ENCODE measurements at regions not wholly inside any gene's neighbourhood (a gene's known extent, or its start where the extent isn't known, plus 50 kb on each side); places are given as distances from the start of the nearest gene placed in this dataset.

DNA sequence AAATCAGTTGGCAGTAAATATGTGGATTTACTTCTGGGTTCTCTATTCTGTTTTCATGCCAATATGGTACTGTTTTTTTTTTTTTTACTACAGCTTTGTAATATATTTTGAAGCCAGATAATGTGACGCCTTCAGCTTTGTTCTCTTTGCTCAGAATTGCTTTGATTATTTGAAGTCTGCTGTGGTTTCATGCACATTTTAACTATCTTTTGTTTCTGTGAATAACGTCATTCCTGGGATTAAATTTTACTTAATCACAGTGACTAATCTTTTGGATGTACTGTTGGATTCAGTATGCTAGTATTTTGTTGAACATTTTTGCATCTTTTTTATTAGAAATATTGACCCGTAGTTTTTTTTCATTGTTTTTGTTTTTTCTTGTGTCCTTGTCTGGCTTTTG lies 576.5 kb downstream of the ZNF385D start (continued):
- TF ChIP-seq ZBTB11 (tag by site-specific recombination; conservative IDR thresholded peaks at IDR 0.05; ENCODE audit: low read depth) (no peak), ZNF175 (tag by site-specific recombination; IDR thresholded peaks at IDR 0.05) (no peak), ZNF626 (tag by site-specific recombination; IDR thresholded peaks at IDR 0.05) (no peak), ZNF174 (tag by site-specific recombination; IDR thresholded peaks at IDR 0.05) (no peak)

DNA sequence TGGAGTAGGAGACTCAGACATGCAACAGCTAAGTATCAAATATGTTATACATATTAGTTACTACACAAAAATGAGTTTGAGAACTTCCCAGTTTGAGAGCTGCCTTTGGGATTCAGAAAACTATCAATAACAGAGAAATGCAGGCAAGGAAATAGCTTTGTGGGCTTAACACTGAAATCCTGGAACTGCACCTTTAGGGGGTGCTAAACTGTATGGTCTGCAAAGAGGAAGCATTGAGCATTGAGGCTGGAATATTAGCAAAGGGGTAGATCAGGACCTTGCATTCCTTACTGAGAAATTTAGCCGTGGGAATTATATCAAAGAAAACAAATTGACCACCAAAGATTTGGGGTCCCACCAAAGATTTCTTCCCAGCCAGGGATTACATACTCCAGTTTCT lies 580.0 kb downstream of the ZNF385D start:
- ChIA-PET POLR2A (no interaction called here), CTCF (interaction anchor here (0.9 to 1.1 kb wide), 3 partner anchors 14 to 201 kb away, joined by 3 to 4 read pairs (median 4); no protein-coding TSS in a partner anchor)
- Histone ChIP-seq H3K4me3 (ENCODE audit: low read depth, low read length) (no peak overlapping the region), H3K27ac (ENCODE audit: extremely low read depth, low read depth, low read length) (no peak overlapping the region), H3K36me3 (ENCODE audit: control insufficient read depth in 2 of 2, insufficient read depth in 1 of 2, low read length in 2 of 2) (no peaks in the 10 kb centered on the region), H3K4me1 (ENCODE audit: control insufficient read depth, insufficient read depth, low read length) (no peaks in the 10 kb centered on the region), H3K9me3 (ENCODE audit: control insufficient read depth, insufficient read depth, low read depth, low read length) (no peaks in the 10 kb centered on the region)
- TF ChIP-seq ZBTB21 (tag by site-specific recombination; IDR thresholded peaks at IDR 0.05): no peak
- no peak for TF ChIP-seq ZXDB (tag by site-specific recombination; IDR thresholded peaks at IDR 0.05)
- no peak for TF ChIP-seq ZNF335 (tag by site-specific recombination; conservative IDR thresholded peaks at IDR 0.05)
- TF ChIP-seq ZNF274 (IDR thresholded peaks at IDR 0.05; ENCODE audit: low read length): no peak
- TF ChIP-seq ZNF274 (tag by site-specific recombination; IDR thresholded peaks at IDR 0.05; ENCODE audit: borderline replicate concordance): no peak

DNA sequence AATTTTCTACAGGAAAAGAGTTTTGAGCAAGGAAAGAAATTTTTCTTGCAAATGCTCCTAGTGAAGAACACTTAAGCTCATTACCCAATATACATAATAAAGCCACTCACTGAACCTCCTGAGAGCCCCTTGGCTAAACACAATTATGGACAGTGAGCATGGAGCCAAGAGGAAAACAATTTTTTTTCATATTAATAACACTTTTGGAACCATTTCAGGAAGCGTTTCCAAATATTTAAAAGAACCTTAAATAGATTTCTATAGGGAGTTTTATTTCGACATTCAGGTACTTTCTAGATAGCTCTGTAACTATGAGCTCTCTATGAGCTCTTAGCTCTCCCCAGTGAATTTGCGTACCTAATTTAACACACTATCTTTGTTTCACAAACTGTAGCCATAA lies 581.1 kb downstream of the ZNF385D start:
- ChIA-PET POLR2A (no interaction called here), CTCF (interaction anchor here (1.1 kb wide), 1 partner anchor 13 kb away, joined by 4 read pairs; no protein-coding TSS in a partner anchor)
- H3K36me3 ChIP-seq (ENCODE audit: control insufficient read depth in 2 of 2, insufficient read depth in 1 of 2, low read length in 2 of 2): no peaks in the 10 kb centered on the region
- no peaks in the 10 kb centered on the region for H3K4me1 ChIP-seq (ENCODE audit: control insufficient read depth, insufficient read depth, low read length)
- TF ChIP-seq ZNF24 (tag by site-specific recombination; IDR thresholded peaks at IDR 0.05) (no peak), KLF7 (tag by site-specific recombination; IDR thresholded peaks at IDR 0.05; ENCODE audit: borderline replicate concordance) (no peak), GFI1B (tag by site-specific recombination; IDR thresholded peaks at IDR 0.05) (no peak), GLIS2 (tag by site-specific recombination; IDR thresholded peaks at IDR 0.05) (no peak), ZNF221 (tag by site-specific recombination; IDR thresholded peaks at IDR 0.05; ENCODE audit: borderline replicate concordance) (no peak)
- H3K9me3 ChIP-seq (ENCODE audit: control insufficient read depth, insufficient read depth, low read depth, low read length): no peaks in the 10 kb centered on the region
- no peak overlapping the region for H3K4me3 ChIP-seq (ENCODE audit: low read depth, low read length)
- H3K27ac ChIP-seq (ENCODE audit: extremely low read depth, low read depth, low read length): no peak overlapping the region

GRCh38 chr3:21168471-21168870 lies 582.5 kb downstream of the ZNF385D start:
- ChIA-PET CTCF (no interaction called here), POLR2A (no interaction called here)
- Histone ChIP-seq H3K36me3 (ENCODE audit: control insufficient read depth in 2 of 2, insufficient read depth in 1 of 2, low read length in 2 of 2) (no peaks in the 10 kb centered on the region), H3K9me3 (ENCODE audit: control insufficient read depth, insufficient read depth, low read depth, low read length) (no peaks in the 10 kb centered on the region), H3K4me1 (ENCODE audit: control insufficient read depth, insufficient read depth, low read length) (no peaks in the 10 kb centered on the region), H3K4me3 (ENCODE audit: low read depth, low read length) (no peak overlapping the region), H3K27ac (ENCODE audit: extremely low read depth, low read depth, low read length) (no peak overlapping the region)
- TF ChIP-seq ZNF654 (tag by site-specific recombination; IDR thresholded peaks at IDR 0.05; ENCODE audit: low read depth): no peak
- TF ChIP-seq, protein P1, sequence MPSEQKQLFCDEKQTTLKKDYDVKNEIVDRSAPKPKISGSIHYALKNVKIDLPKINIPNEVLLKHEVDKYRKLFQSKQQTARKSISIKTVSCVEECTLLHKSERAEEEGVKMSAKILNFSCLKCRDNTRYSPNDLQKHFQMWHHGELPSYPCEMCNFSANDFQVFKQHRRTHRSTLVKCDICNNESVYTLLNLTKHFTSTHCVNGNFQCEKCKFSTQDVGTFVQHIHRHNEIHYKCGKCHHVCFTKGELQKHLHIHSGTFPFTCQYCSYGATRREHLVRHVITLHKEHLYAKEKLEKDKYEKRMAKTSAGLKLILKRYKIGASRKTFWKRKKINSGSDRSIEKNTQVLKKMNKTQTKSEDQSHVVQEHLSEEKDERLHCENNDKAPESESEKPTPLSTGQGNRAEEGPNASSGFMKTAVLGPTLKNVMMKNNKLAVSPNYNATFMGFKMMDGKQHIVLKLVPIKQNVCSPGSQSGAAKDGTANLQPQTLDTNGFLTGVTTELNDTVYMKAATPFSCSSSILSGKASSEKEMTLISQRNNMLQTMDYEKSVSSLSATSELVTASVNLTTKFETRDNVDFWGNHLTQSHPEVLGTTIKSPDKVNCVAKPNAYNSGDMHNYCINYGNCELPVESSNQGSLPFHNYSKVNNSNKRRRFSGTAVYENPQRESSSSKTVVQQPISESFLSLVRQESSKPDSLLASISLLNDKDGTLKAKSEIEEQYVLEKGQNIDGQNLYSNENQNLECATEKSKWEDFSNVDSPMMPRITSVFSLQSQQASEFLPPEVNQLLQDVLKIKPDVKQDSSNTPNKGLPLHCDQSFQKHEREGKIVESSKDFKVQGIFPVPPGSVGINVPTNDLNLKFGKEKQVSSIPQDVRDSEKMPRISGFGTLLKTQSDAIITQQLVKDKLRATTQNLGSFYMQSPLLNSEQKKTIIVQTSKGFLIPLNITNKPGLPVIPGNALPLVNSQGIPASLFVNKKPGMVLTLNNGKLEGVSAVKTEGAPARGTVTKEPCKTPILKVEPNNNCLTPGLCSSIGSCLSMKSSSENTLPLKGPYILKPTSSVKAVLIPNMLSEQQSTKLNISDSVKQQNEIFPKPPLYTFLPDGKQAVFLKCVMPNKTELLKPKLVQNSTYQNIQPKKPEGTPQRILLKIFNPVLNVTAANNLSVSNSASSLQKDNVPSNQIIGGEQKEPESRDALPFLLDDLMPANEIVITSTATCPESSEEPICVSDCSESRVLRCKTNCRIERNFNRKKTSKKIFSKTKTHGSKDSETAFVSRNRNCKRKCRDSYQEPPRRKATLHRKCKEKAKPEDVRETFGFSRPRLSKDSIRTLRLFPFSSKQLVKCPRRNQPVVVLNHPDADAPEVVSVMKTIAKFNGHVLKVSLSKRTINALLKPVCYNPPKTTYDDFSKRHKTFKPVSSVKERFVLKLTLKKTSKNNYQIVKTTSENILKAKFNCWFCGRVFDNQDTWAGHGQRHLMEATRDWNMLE (tag by site-specific recombination; conservative IDR thresholded peaks at IDR 0.05; ENCODE audit: low read depth): no peak
- no peak for TF ChIP-seq ZNF362 (tag by site-specific recombination; IDR thresholded peaks at IDR 0.05)
- TF ChIP-seq ZNF114 (tag by site-specific recombination; IDR thresholded peaks at IDR 0.05): no peak
- no peak for TF ChIP-seq GLIS1 (tag by site-specific recombination; IDR thresholded peaks at IDR 0.05)
- TF ChIP-seq, protein P2, sequence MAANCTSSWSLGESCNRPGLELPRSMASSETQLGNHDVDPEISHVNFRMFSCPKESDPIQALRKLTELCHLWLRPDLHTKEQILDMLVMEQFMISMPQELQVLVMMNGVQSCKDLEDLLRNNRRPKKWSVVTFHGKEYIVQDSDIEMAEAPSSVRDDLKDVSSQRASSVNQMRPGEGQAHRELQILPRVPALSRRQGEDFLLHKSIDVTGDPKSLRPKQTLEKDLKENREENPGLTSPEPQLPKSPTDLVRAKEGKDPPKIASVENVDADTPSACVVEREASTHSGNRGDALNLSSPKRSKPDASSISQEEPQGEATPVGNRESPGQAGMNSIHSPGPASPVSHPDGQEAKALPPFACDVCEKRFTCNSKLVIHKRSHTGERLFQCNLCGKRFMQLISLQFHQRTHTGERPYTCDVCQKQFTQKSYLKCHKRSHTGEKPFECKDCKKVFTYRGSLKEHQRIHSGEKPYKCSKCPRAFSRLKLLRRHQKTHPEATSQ (tag by site-specific recombination; IDR thresholded peaks at IDR 0.05): no peak
- TF ChIP-seq ZNF544 (tag by site-specific recombination; IDR thresholded peaks at IDR 0.05): no peak
